K562 (cell line): ENCODE measurements at regions not wholly inside any gene's neighbourhood (a gene's known extent, or its start where the extent isn't known, plus 50 kb on each side); places are given as distances from the start of the nearest gene placed in this dataset.

Source experiments
- ATAC-seq: fragments of 200-7000 bp; cut with Tn5 transposase; 3 replicates; pipeline ENCODE4 v1.9.1; 2020; ENCODE audit warnings: moderate library complexity
- BruUV-seq: library from RNA; stranded (reverse); fragments of 400-500 nt; replicated peaks from 2 replicates; lab custom pipeline; 2021; lab: Mats Ljungman, UMichigan
- CTCF ChIA-PET: fragments of 300-600 bp; formaldehyde crosslinking; extraction: SDS; loops from one replicate; lab custom pipeline; 2021; ENCODE audit warnings: low intra/inter-chr PET ratio; lab: Yijun Ruan, JAX
- POLR2A ChIA-PET: fragments of 300-600, 350-650 bp; sonication (Branson Sonifier 250); formaldehyde crosslinking; extraction: SDS; loops from one replicate; lab custom pipeline; 2021; ENCODE audit warnings: antibody characterized with exemption, inconsistent platforms; lab: Yijun Ruan, JAX
- DNase-seq, 4 experiments: peaks; one replicate each; pipeline versions ENCODE4 v3.0.0 to v3.0.0-alpha.2; 2011 to 2018; ENCODE audit warnings: low spot score in 3 of 4, mixed read lengths in 3 of 4; ENCODE audit errors: extremely low read depth in 1 of 4
- FAIRE-seq: peaks from 2 replicates; lab custom pipeline; 2011; peaks lifted over from hg19 to GRCh38; lab: Jason Lieb, UNC
- H2AFZ ChIP-seq: 2 replicates; pipeline ENCODE4 v1.6.0; 2011; ENCODE audit warnings: low read depth, low read length, control low read depth, inconsistent platforms
- H3K27ac ChIP-seq: fragments of 200-600 bp; 3 replicates; pipeline ENCODE4 v1.8.0; 2011; ENCODE audit warnings: low read depth, mild to moderate bottlenecking, control low read depth, inconsistent platforms, low read length, moderate library complexity, mixed read lengths; ENCODE audit errors: extremely low read depth
- H3K27me3 ChIP-seq, 2 experiments: fragments of 300-600 bp in 1 of 2; 2 replicates in 1 of 2; 3 replicates in 1 of 2; pipeline versions ENCODE4 v1.6.0 to v1.8.0; 2011; ENCODE audit warnings: inconsistent platforms in 2 of 2, low read length in 2 of 2, mild to moderate bottlenecking in 1 of 2, mixed read lengths in 1 of 2, moderate library complexity in 1 of 2; ENCODE audit not compliant: control insufficient read depth in 2 of 2, insufficient read depth in 2 of 2
- H3K36me3 ChIP-seq: fragments of 300-600 bp; 3 replicates; pipeline ENCODE4 v1.8.0; 2011; ENCODE audit warnings: mild to moderate bottlenecking, low read length, inconsistent platforms; ENCODE audit not compliant: control insufficient read depth, insufficient read depth
- H3K4me1 ChIP-seq, 2 experiments: fragments of 200-600 bp in 1 of 2; replicated peaks in 1 of 2; 2 replicates in 1 of 2; 3 replicates in 1 of 2; pipeline versions ENCODE4 v1.5.1 to v1.8.0; 2011; ENCODE audit warnings: inconsistent platforms in 2 of 2, low read length in 2 of 2, mild to moderate bottlenecking in 1 of 2, mixed read lengths in 1 of 2, moderate library complexity in 1 of 2; ENCODE audit not compliant: control insufficient read depth in 2 of 2, insufficient read depth in 2 of 2
- H3K4me2 ChIP-seq: 2 replicates; pipeline ENCODE4 v1.6.1; 2011; ENCODE audit warnings: low read length, control low read depth, inconsistent platforms, mixed read lengths; ENCODE audit not compliant: insufficient read depth
- H3K4me3 ChIP-seq: fragments of 200-600 bp; sonication (generic), shearing (Covaris generic); 2 replicates; pipeline ENCODE4 v1.5.1; 2016; ENCODE audit warnings: control low read depth, inconsistent platforms
- H3K79me2 ChIP-seq: fragments of 200-600 bp; 3 replicates; pipeline ENCODE4 v1.8.0; 2011; ENCODE audit warnings: low read length, inconsistent platforms; ENCODE audit not compliant: control insufficient read depth, insufficient read depth
- H3K9ac ChIP-seq, 2 experiments: 2 replicates each; pipeline versions ENCODE4 v1.6.0 to v1.6.1; 2011; ENCODE audit warnings: low read depth in 2 of 2, low read length in 2 of 2, control low read depth in 1 of 2, inconsistent platforms in 1 of 2, mild to moderate bottlenecking in 1 of 2, mixed read lengths in 1 of 2; ENCODE audit not compliant: insufficient read depth in 1 of 2
- H3K9me1 ChIP-seq: one replicate; pipeline ENCODE4 v1.6.0; 2011; ENCODE audit warnings: inconsistent platforms, mild to moderate bottlenecking, low read length, moderate library complexity; ENCODE audit not compliant: control insufficient read depth, insufficient read depth
- H3K9me3 ChIP-seq: replicated peaks from 2 replicates; pipeline ENCODE4 v1.5.1; 2011; ENCODE audit warnings: low read depth, low read length, inconsistent platforms; ENCODE audit not compliant: control insufficient read depth, insufficient read depth
- H4K20me1 ChIP-seq: replicated peaks from 2 replicates; pipeline ENCODE4 v1.6.1; 2011; ENCODE audit warnings: low read length, inconsistent platforms, mixed read lengths; ENCODE audit not compliant: control insufficient read depth, insufficient read depth
- CREBBP ChIP-seq: IDR thresholded peaks from one replicate; pipeline ENCODE4 v1.6.1; 2012; ENCODE audit warnings: low read depth, mild to moderate bottlenecking, control low read depth, inconsistent platforms, low read length
- HCFC1 ChIP-seq: IDR thresholded peaks from 2 replicates; pipeline ENCODE4 v1.6.1; 2012; ENCODE audit warnings: low read depth, low read length, improper control_type of control experiment
- HDAC2 ChIP-seq: fragments of 450-650 bp; IDR thresholded peaks from 2 replicates; pipeline ENCODE4 v1.6.1; 2016; ENCODE audit warnings: mild to moderate bottlenecking
- MEF2D ChIP-seq: conservative IDR thresholded peaks from 2 replicates; pipeline ENCODE4 v1.6.1; 2016; ENCODE audit warnings: low read depth, missing genetic modification characterization, missing compliant biosample characterization
- NRF1 ChIP-seq, 2 experiments: fragments of 450-650 bp; IDR thresholded peaks in 1 of 2; conservative IDR thresholded peaks in 1 of 2; 2 replicates each; pipeline ENCODE4 v1.6.1; 2014; ENCODE audit warnings: mild to moderate bottlenecking in 2 of 2
- SRSF1 ChIP-seq: fragments of 200-400 bp; formaldehyde crosslinking; IDR thresholded peaks from 2 replicates; pipeline ENCODE4 v1.6.1; 2017; ENCODE audit warnings: mild to moderate bottlenecking, low read depth, low read length, moderate library complexity
- TCF15 ChIP-seq: fragments of 250-450 bp; sonication (Bioruptor Pico); IDR thresholded peaks from 2 replicates; pipeline ENCODE4 v1.8.0; 2022; ENCODE audit warnings: moderate library complexity, mild to moderate bottlenecking, inconsistent platforms
- ZNF584 ChIP-seq: fragments of 200-800 bp; sonication (Bioruptor generic); IDR thresholded peaks from 2 replicates; pipeline ENCODE4 v1.6.1; 2016; ENCODE audit warnings: low read depth, mild to moderate bottlenecking, missing genetic modification characterization, missing compliant biosample characterization
- WGBS: fragments of 100-300 bp; shearing (Covaris generic); methylation state at CpG from one replicate; pipeline ENCODE4 v1.1.6; 2016; ENCODE audit warnings: low coverage, mixed read lengths; ENCODE audit not compliant: insufficient coverage; ENCODE audit errors: missing lambda C conversion rate; 5-methylcytosine and 5-hydroxymethylcytosine counted together
- in situ Hi-C: fragments of 300-500 bp; cut with MboI; formaldehyde crosslinking; loops from 4 replicates; pipeline ENCODE4 v1.15.0; 2018; ENCODE audit warnings: inconsistent platforms, mixed read lengths
- intact Hi-C: fragments of 100-400 bp; cut with micrococcal nuclease; formaldehyde crosslinking; loops from 2 replicates; pipeline ENCODE4 v1.14.2; 2022

DNA sequence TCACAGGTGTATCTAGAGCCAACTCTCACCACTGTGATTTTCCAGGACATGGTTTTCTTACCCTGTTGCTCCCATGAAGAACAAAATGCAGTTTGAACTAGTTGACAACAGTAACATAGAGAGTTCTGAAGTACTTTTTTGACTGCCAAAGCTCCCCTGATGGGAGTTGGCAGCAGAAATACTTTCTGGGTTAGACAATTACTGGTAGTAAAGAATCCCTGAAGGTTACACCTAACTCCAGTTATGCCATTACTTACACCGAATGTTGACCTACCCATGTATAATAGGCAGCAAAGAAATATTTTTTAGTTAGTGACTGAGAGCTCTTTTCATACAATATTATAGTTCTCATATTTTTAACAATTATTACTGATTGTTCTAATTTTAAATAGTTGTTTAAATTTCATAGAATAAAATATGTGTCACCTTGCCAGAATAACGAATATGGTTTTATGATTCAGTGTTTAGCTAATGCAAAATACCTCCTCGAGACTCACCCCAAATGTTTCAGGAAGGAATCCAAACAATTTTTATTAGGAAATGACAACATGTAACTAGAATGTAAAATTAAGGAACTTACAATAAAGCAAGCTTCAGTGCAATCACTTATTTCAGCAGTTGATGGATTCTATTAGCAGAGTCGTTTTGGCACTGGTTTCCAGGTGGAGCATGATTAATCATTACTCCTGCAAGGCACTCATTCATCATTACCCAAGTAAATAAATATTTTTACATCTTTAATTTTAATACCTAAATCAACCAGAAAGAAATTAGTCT is 237.6 kb downstream of the MRPL39 start:
- ChIA-PET POLR2A (no interaction called here), CTCF (no interaction called here)
- Histone ChIP-seq H4K20me1 (no peaks in the 10 kb centered on the region), H3K36me3 (no peaks in the 10 kb centered on the region), H3K9me3 (no peaks in the 10 kb centered on the region), H3K4me3 (no peak overlapping the region), H3K27ac (no peak overlapping the region), H3K27me3 (no peaks in the 10 kb centered on the region), H3K9ac (no peak overlapping the region), H2AFZ (no peak overlapping the region), H3K4me2 (no peak overlapping the region), H3K9me1 (no peaks in the 10 kb centered on the region), H3K79me2 (no peaks in the 10 kb centered on the region), H3K4me1 (no peaks in the 10 kb centered on the region)
- FAIRE-seq, result no peak
- DNase-seq, result no peak
- ATAC-seq, result no peak
- in situ Hi-C loops (no loop called here), intact Hi-C loops (no loop called here)
- BruUV-seq, result no TSS peak
- 0% methylated on average over 4 of the region's 4 CpGs for WGBS
- TF ChIP-seq TCF15 (CRISPR knock-in tag) (no peak), SRSF1 (no peak), MEF2D (tag) (no peak), NRF1 (conservative IDR thresholded peaks at IDR 0.05 in 1 of 2, IDR thresholded peaks at IDR 0.05 in 1 of 2) (no peak), HCFC1 (no peak), CREBBP (no peak), ZNF584 (CRISPR knock-in tag) (no peak), HDAC2 (no peak)
